Suprapubic skin (tissue), 4 donors: ENCODE measurements at regions not wholly inside any gene's neighbourhood (a gene's known extent, or its start where the extent isn't known, plus 50 kb on each side); places are given as distances from the start of the nearest gene placed in this dataset.

Experiments
- CTCF ChIP-seq, 2 donors: fragments of 200-600 bp in 1 of 2; fragments of 450-650 bp in 1 of 2; sonication (generic) in 1 of 2; IDR thresholded peaks; one replicate each; pipeline ENCODE4 v1.5.1; 2016 to 2019; ENCODE audit warnings: antibody characterized with exemption in 2 of 2, mild to moderate bottlenecking in 1 of 2, moderate library complexity in 1 of 2
- EP300 ChIP-seq: sonication (generic); formaldehyde crosslinking; IDR thresholded peaks from one replicate; pipeline ENCODE4 v1.6.1; 2017; ENCODE audit warnings: antibody characterized with exemption
- POLR2AphosphoS5 ChIP-seq, 3 donors: sonication (generic); formaldehyde crosslinking; IDR thresholded peaks; one replicate each; pipeline ENCODE4 v1.6.1; 2017; ENCODE audit warnings: antibody characterized with exemption in 3 of 3

GRCh38 chrX:65873385-65873784 is 166.5 kb downstream of the VSIG4 start:
- TF ChIP-seq CTCF (IDR thresholded peaks at IDR 0.05): no peak
- TF ChIP-seq EP300: no peak
- no peak for TF ChIP-seq POLR2AphosphoS5 (IDR thresholded peaks at IDR 0.05)
